ENCODE measurements at regions not wholly inside any gene's neighbourhood (a gene's known extent, or its start where the extent isn't known, plus 50 kb on each side); places are given as distances from the start of the nearest gene placed in this dataset.

GRCh38 chr1:102724741-102725140 is 383.6 kb downstream of the COL11A1 start:
- H4K8ac ChIP-seq (replicated peaks; ENCODE audit: insufficient read length, low read depth, low read length) = no peak overlapping the region
- no peak overlapping the region for H2AFZ ChIP-seq (ENCODE audit: low read length)
- H3K4ac ChIP-seq (ENCODE audit: low read depth, low read length) = no peak overlapping the region
- H3K27ac ChIP-seq (ENCODE audit: insufficient read length, low read depth, low read length) = no peak overlapping the region
- H3K23ac ChIP-seq (ENCODE audit: insufficient read length, low read depth, low read length) = no peak overlapping the region
- no peak overlapping the region for H2BK5ac ChIP-seq (ENCODE audit: insufficient read length, low read length)
- H4K20me1 ChIP-seq (ENCODE audit: control insufficient read depth, insufficient read depth, insufficient read length) = no peaks in the 10 kb centered on the region
- WGBS (ENCODE audit: extremely low coverage, insufficient read length, low lambda C conversion rate) = no CpG with 5 or more reads among the region's 1 CpG
- no peak overlapping the region for H2BK120ac ChIP-seq (ENCODE audit: low read depth, low read length, poor library complexity, severe bottlenecking)
- H2BK20ac ChIP-seq (ENCODE audit: low read depth, low read length, poor library complexity, severe bottlenecking) = no peak overlapping the region
- Mint-ChIP-seq H3K36me3 (ENCODE audit: insufficient read depth in 1 of 3, low read depth in 3 of 3) (no peaks in the 10 kb centered on the region), H3K27ac (no peak overlapping the region), H3K9me3 (no peaks in the 10 kb centered on the region), H3K4me3 (no peak overlapping the region), H3K27me3 (ENCODE audit: low read depth) (no peaks in the 10 kb centered on the region; the same call in 1 of the 2 replicates), H3K4me1 (no peaks in the 10 kb centered on the region)
- no peaks in the 10 kb centered on the region for H3K79me1 ChIP-seq (ENCODE audit: insufficient read depth, low read depth, low read length, poor library complexity, severe bottlenecking)
- no peak overlapping the region for H4K5ac ChIP-seq (ENCODE audit: insufficient read length, low read depth, low read length)
- no peaks in the 10 kb centered on the region for H3K79me2 ChIP-seq (ENCODE audit: insufficient read depth, low read length)
- no peak overlapping the region for H3K56ac ChIP-seq (ENCODE audit: insufficient read length, low read depth, low read length)
- no peak overlapping the region for H3K4me2 ChIP-seq (ENCODE audit: insufficient read depth, insufficient read length, low read length)
- no peaks in the 10 kb centered on the region for H3K9me3 ChIP-seq (ENCODE audit: control insufficient read depth, low read depth, low read length)
- no peak overlapping the region for H3K9ac ChIP-seq (ENCODE audit: extremely low read depth, insufficient read length, low read length)
- H3K23me2 ChIP-seq (ENCODE audit: insufficient read length, low read depth, low read length, poor library complexity, severe bottlenecking) = no peaks in the 10 kb centered on the region
- DNase-seq = no peak
- H3K14ac ChIP-seq (ENCODE audit: insufficient read depth, low read length) = no peak overlapping the region
- no peak overlapping the region for H2BK15ac ChIP-seq (ENCODE audit: low read depth, low read length)
- no peak overlapping the region for H4K91ac ChIP-seq (ENCODE audit: insufficient read length, low read depth, low read length)
- H3K18ac ChIP-seq (ENCODE audit: insufficient read length, low read depth, low read length) = no peak overlapping the region
- H3K27me3 ChIP-seq (ENCODE audit: insufficient read depth, low read length) = no peaks in the 10 kb centered on the region
- H2BK12ac ChIP-seq (ENCODE audit: insufficient read length, low read depth, low read length) = no peak overlapping the region
- H2AK5ac ChIP-seq (ENCODE audit: insufficient read length, low read length) = no peak overlapping the region
- TF ChIP-seq CTCF (conservative IDR thresholded peaks at IDR 0.05) = no peak
- H3T11ph ChIP-seq (ENCODE audit: low read length) = no peak overlapping the region
- H3K4me1 ChIP-seq (ENCODE audit: insufficient read depth, low read length) = no peaks in the 10 kb centered on the region
